NCI-H69 (cell line): ENCODE measurements at regions not wholly inside any gene's neighbourhood (a gene's known extent, or its start where the extent isn't known, plus 50 kb on each side); places are given as distances from the start of the nearest gene placed in this dataset.
A peak's percentile ranks its signal among the peaks of the same experiment; 100 is the strongest.
"Not testable (repeated sequence)": the region's sequence is repeated elsewhere in the genome, so short reads cannot be mapped to it uniquely, and the experiment has no call there.

ENCODE experiments used
- DNase-seq: peaks from one replicate; lab custom pipeline; 2025; lab: John Stamatoyannopoulos, UW

DNA sequence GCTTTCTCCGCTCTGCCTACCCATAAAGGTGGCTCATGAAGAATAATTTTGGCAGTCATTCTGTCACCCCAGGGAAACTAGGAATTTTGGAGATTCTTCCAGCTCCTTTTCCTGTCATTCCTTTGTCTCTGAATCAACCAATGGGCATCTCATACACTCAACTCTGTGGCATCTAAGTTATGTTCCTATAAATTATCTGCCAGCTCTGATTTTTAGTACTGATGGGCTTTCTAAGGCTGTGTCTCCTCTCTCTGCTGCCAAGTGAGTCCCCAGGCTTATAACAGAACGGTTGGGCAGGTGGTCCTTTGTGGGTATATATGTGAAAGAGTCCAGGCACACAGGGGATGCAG, 226.8 kb downstream of the NMUR2 start:
- no peak for DNase-seq

DNA sequence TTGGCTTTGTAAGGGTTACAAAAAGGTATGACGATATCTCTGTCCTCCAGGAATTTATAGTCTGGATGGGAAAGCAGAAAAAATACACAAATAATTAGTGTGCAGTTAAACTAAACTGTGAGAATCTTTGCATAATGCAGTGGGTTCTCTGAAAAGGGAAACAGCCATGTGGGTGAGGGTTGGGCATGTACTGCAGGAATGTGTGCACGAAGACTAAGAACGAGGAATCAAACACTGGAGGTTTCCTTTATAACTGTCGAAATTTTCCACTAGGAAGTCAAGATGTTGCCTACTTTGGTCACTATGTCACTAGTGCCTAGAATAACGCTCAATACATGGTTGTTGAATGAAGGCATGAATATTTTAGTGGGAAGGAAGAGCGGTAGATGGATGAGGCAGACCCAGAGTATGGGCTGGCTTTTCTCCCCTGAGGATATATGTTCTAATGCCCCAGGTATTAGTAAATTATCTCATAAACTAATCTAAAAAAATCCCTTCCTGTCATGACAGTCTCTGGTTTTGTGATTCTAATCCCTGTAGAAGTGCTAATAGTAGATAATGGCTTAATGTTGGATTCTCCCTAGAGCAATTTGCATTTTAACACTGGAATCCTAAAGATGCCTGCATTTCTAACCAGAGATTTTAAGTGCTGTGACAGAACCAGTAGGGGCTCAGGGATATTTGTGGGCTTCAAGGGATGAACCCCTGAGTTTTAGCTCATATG, 227.3 kb downstream of the NMUR2 start:
- no peak for DNase-seq

DNA sequence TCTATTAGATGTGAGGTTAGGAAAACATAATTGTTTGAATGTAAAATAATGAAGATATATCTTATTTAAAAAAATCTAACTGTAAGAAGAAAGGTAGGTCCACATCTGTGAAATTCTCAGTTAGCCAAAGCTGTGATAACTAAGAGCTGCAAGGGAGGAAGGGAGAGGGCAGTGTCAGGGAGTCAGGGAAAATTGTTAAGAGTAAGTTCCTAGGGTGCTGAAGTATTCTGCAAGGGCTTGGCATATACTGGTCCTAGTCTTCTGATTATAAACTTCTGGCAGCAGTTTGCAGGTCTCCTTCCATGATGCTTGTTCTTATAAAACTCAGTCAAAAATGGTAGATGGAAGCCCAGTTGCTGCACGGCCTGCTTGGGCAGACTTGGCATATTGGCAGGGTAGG, 233.2 kb downstream of the NMUR2 start:
- DNase-seq = no peak

DNA sequence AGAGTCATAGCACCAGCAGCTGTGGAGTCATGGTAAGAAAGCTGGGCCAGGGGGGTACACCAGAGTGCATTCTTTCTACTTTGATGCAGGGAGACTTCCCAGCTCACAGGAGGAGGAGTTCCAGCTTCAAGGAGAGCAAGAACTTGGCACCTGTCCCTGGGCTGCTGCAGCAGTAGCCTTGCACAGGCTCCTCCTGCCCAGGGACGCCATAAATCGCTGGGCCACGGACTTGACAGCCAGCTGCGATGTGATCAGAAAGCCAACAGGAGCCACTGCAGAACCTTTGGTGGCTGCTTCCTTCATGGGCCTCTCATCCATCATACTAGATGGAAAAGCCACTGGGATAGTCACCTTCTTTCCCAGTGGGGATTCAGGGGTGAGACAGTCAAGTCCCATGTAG, 234.7 kb downstream of the NMUR2 start:
- peak; percentile 25 for DNase-seq

DNA sequence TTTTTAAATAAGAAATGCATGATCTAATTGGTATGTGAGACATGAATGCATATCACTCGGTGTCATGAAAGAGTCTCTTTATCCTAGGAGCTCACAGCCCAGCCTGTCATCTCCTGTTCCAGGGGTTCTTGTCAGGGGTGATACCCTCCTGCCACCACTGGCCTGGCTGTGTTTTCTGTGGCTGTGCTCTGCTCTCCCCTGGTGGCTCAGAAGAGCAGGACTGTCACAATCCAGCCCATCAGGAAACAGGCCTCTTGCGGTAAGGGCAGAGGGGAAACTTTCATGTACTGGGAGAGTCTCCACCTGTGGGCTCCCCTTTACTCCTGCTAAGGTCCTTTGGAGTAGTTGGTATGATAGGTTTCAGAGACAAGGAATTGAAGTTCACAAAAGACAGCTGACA, 240.2 kb upstream of the GLRA1 start:
- DNase-seq = no peak

DNA sequence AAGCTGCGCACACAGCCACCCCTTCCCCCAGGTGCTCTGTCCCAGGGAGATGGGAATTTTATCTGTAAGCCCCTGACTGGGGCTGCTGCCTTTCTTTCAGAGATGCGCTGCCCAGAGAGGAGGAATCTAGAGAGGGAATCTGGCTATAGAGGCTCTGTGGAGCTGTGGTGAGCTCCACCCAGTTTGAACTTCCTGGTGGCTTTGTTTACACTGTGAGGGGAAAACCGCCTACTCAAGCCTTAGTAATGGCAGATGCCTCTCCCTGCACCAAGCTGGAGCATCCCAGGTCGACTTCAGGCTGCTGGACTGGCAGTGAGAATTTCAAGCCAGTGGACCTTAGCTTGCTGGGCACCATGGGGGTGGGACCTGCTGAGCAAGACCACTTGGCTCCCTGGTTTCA, 235.2 kb upstream of the GLRA1 start:
- DNase-seq = peak; percentile 8

DNA sequence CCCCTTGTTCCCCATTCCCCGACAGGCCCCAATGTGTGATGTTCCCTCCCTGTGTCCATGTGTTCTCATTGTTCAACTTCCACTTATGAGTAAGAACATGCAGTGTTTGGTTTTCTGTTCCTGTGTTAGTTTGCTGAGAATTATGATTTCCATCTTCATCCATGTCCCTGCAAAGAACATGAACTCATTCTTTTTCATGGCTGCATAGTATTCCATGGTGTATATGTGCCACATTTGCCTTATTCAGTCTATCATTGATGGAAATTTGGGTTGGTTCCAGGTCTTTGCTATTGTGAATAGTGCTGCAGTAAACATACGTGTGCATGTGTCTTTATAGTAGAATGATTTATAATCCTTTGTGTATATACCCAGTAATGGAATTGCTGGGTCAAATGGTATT, 229.8 kb upstream of the GLRA1 start:
- not testable (repeated sequence) for DNase-seq

DNA sequence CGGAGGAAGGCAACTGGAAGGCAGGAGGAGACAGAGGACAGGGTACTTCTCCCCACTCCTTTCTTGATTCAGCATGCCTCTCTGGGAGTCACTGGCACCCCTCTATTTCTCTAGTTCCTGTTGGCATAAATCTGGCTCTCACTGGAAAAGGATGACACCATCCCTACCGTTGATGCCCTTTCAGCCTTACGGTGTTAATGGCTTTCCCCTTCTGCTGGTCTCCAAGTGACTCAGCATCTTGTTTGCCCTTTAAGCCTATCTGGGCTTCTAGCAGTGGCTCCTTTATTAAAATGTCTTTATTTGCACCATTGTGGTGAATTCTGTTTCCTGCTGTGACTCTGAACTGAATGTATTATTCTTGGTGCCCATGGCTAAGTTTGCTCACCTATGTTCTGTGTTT, 227.3 kb upstream of the GLRA1 start:
- peak; percentile 44 for DNase-seq

DNA sequence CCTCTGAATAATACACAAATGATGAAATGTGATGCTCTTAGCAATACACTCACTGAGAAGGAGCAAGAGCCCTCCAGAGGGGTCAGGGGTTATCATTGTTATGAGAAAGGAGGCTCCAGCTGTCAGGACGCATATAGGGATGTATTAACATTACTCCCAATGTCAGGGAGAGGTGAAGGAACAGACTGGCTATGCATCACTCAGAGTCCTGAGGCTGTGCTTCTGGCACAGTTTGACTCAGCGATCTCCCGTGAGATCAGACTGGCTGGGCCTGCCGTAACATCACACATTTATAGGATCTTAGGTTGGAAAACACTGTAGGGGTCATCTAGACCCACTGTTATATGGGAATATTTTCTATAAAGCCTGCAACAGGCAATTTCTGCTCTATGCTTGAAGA, 226.5 kb upstream of the GLRA1 start:
- no peak for DNase-seq

DNA sequence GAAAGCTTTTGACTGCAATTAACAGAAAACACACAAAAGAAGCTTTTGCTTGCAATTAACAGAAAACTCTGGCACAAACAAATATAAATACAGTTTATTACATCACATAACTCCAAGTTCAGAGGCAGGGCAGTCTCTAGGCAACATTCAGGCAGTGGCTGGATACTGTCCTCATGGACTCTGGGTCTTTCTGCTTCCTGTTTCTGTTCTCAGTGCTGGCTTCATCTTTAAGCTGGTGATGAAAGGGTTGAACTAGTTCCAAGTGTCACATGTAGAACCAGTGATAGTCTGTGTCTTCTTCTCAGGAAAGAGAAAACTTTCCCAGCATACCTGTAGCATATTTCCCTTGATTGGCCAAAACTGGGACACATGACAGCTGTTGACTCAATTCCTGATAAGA, 222.6 kb upstream of the GLRA1 start:
- no peak for DNase-seq

DNA sequence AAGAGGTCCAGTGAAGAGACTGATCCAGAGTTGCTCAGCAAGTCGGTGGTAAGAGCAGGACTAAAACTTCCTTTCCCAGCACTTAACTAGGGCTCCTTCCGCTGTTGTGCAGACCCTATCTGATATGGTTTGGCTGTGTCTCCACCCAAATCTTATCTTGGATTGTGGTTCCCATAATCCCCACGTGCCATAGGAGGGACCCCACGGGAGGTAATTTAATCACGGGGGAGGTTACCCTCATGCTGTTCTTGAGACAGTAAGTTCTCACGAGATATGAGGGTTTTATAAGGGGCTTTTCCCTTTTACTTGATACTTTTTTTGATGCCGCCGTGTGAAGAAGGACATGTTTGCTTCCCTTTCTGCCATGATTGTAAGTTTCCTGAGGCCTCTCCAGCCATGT, 221.9 kb upstream of the GLRA1 start:
- no peak for DNase-seq

DNA sequence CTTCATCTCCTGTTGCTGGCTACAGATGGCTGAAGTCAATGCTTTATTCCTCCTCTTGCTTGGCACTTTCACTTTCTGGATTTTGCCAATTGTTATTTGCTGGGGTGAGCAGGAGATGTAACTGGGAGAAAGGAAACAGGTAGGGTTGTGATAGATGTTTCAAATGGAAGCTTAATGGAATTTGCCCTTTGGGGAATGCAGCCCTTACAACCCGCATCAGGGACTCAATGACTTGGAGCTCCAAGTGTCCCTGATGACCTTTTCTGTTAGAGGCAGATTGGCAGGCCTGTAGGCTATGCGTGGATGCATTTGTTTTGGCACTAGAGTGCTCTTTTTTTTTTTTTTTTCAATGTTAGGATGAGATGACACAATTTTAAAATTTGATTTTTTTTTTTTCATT, 219.9 kb upstream of the GLRA1 start:
- no peak for DNase-seq

DNA sequence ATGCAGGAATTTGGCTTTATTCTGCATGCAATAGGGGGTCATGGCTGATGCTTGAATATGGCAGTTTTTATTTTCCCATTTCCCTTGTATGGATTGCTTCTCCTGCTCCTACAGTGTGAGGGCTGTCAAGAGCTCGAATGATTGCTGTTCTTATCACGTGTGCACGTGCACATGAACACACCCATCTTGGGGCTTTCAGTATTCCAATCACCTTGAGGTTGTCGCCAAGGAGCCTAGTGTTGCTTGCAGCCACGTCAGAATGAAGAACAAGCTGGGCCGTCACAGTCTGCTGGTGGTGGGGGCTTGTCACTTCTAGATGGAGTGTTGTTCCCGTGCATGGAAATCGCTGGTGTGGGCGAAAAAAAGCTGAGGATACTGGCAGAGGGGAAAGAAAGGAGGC, 219.4 kb upstream of the GLRA1 start:
- DNase-seq = no peak

DNA sequence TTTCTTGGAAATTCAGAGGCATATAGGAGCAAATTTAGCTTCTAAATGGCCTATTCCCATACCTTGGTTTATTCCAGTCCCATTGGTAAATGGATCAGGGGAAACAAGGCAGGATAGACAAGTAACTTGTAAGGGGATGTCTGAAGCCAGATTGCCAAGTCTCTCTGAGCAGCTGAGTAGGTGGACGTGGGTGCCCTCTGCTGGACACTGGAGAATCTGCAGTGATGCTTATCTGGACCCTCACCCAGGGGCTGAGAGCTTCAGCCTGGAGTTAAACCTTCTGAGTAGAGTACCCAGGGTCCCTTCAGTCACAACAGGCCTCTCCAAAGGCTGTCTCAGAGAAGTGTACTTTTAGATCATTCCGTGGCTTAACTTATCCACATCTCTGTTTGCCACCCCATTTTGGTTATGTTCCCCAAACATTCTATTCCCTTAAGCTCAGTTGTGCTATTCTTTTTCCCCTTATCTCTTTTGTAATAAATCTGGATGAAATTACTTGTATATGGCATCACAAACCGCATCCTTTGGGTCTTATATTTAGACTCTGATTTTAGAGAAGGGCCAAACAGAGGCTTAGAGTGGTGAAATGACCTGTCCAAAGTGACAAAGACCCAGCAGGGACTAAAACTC, 218.3 kb upstream of the GLRA1 start:
- peak; percentile 60 for DNase-seq

DNA sequence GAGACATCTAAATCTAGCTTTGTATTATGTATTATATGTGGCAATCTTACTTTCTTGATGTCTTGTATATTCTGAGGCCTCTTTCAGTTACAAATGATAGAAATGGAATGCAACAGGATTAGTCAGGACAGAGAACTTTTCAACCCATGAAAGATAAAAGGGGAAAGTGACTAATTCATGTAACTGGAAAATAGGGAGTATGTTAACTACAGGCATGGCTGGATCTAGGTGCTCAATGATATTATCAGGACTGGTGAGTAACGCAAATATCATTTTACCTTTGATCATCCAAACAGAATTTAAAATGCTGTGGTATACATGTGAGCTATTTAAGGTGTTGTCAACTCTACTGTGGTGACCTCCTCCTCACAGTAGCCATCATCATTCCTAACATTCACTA, 215.7 kb upstream of the GLRA1 start:
- DNase-seq = no peak

DNA sequence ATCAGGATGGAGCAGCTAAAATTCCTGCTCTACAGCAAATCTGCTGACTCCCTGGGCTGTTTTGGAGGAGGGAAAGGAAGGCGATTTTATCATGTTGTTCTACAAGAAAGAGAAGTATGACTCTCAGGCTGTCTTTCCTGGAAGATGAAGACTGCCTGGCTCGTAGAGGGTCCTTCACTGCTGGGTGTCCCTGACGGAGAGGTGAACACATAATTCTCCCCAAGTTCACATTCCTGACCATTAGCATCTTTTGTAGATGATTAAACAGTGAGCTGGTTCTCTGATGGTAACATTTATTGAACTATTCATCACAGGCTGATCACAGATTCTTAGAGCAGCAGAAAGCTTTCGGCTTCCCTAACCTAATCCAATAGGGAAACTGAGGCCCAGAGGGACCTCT, 212.4 kb upstream of the GLRA1 start:
- DNase-seq = no peak

DNA sequence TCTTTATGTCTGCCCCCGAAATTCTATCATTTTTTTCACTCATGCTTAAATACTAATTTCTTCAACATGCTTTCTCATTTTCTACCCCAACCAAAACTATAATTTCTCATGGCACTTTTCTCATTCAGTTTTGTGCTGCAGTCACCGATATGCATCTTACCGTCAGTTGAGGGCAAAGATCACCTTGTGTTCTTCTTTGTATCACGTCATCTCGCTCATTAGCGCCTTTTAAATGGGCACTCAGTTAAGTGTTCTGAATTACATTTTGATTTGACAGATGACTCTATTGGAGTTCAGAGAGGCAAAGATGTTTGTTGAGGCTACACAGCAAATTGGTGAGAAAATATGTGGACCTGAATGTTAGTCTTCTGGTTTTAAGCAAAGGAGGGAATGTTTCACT, 211.7 kb upstream of the GLRA1 start:
- no peak for DNase-seq

DNA sequence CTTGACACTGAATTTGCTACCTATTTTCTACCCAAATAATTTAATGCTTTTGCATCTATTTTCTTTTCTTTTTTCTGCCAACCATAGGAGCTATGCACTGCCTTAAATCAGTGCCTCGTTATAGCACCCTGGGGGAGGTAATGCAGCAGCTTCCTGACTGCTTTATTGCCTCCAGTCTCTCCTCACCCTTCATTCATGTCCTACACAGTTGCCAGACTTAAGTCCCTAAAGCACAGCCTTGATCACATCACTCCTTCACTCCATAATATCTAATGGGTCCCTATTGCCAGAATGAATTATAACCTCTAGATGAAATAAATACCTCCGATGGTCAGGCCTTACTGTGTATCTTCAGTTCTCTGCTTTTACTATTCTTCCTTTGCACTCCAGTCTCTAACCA, 211.2 kb upstream of the GLRA1 start:
- DNase-seq = no peak

DNA sequence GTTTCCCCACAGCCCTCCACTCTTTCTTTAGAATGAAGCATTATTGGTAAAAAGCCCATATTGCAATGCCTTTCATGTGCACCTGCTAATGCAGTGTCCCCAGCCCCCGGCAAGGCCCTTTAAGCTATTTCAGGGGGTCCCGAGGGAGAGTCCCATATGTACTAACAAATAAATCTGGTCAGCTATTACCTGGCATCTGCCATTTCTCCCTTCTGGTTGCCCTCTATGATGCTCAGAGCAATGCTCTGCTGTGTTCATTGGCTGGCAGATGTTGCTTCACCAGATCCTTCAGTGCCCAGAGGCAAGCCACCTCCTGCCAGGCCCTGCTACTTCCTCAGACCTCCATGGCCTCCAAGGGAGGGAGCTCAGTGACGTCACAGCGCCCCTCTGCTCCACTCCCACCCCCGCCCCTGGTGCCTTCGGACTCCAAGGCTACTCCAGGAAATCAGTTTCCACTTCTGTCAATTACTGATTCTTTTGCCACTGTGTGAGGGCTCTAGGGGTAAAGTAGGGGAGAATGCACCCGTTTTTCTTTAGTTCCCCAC, 201.1 kb upstream of the GLRA1 start:
- DNase-seq = peak; percentile 57

DNA sequence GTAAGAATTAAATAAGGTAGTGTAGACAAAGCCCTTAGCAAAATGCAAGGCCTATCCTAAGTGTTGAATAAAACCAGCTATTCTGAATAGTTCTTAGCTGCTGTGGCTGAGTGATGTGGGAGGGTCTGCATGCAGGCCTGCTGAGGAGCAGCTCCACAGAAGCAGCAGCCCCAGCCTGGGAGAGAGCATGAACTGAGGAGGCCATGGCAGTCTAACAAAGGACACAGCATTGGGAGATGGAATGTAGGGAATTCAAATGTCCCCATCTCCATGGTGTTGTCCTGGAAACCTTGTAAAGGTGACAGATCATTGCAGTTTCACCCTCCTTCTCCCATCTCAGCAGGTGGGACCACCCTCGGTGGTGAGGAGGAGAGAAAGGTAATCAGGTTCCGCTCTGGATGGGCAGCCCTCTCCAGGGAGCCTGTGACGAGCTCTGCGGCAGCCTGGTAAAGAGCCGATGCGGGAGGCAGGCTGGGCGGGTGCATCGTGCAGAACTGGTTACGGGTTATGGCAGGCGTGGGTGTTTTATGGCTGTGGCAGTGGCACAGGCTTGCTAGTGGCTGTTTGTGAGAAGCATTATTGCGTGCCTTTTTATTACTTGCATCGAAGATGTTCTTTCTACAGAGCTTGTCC, 199.9 kb upstream of the GLRA1 start:
- DNase-seq = no peak

DNA sequence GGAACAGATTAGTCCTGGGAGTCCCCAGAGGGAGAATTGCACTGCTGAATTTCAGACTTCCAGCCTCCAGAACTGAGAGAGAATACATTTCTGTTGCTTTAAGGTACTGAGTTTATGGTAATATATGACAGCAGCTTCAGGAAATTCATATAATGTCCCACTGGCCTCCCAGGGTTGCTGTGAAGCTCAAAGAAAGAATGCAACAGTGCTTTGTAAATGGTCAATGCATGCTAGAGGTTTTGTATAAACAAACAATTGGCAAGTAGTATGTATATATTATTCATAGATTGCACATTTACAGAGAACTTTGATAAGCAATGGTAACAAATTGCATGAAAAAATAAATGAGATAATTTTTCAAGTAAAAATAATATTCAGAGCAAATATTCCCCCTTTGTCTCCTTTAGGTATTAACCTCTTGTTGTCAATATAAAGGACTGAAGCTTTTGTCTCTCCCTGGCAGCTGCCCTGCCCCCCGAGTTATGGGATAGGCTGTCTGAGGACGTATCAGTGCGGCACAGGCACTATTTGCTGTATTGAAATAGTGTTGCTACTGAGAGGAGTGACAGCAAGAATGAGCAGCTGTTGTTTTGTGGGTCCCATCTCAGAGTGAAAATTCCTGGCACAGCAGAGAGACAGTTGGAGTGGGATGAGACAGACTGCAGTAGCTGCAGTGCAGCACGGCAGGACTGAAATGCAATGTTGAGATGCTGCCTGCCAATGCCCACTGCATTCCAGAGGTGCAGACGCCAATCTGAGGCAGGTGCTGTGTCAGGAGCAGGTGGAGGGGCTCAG, 194.2 kb upstream of the GLRA1 start:
- no peak for DNase-seq

DNA sequence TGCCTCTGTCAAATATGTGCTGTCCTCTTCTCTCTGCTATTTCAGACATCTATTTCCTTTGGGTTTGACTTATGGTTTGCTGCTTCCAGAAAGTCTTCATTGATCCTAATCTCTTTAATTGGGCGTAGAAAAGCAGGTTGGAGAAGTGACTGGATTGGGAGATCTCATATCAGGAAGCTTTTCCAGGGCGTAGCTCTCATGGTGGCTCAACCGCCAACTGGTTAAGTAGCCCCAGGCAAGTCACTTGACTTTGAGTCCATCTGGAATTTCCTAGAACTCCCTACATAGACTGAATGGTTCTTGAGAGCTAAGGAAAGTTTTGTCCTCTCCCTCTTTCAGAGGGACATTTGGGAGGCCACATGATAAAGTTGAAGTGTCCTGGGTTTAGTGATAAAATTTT, 192.3 kb upstream of the GLRA1 start:
- DNase-seq = peak; percentile 7

DNA sequence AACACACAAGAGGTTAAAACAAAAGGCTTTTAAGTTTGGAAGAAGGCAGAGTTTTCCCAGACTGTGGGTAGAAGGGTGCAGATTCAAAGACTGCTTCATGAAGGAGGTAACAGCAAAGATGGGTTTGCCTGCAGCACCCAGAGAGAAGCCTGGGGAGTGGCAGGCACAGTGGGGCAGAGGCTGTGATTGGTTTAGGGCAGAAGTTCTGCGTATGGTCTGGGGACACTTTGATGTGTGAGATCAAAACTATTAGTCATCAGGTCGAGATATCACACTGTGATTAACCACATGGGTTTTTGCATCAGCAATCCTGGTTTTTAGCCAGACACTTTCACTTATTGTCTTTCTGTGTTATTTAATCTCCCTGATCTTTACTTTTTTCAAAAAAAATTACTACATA, 188.8 kb upstream of the GLRA1 start:
- no peak for DNase-seq
